Endodermal cell (in vitro differentiated cells): ENCODE measurements at regions not wholly inside any gene's neighbourhood (a gene's known extent, or its start where the extent isn't known, plus 50 kb on each side); places are given as distances from the start of the nearest gene placed in this dataset.
A peak's percentile ranks its signal among the peaks of the same experiment; 100 is the strongest.

ENCODE experiments used
- DNase-seq: peaks from one replicate; pipeline ENCODE4 v3.0.0-alpha.2; 2017
- H3K27ac ChIP-seq: 2 replicates; pipeline ENCODE4 v1.5.1; 2013; ENCODE audit warnings: mild to moderate bottlenecking, low read depth, low read length, moderate library complexity
- H3K27me3 ChIP-seq: 2 replicates; pipeline ENCODE4 v1.6.1; 2013; ENCODE audit warnings: mild to moderate bottlenecking, low read length, moderate library complexity; ENCODE audit not compliant: insufficient read depth, control insufficient read depth, poor library complexity, severe bottlenecking
- H3K36me3 ChIP-seq: 2 replicates; pipeline ENCODE4 v1.7.0; 2013; ENCODE audit warnings: mild to moderate bottlenecking, low read length, moderate library complexity; ENCODE audit not compliant: control insufficient read depth, insufficient read depth
- H3K4me1 ChIP-seq: one replicate; pipeline ENCODE4 v1.7.0; 2013; ENCODE audit warnings: low read length; ENCODE audit not compliant: control insufficient read depth, insufficient read depth
- H3K4me3 ChIP-seq: 2 replicates; pipeline ENCODE4 v1.5.1; 2013; ENCODE audit warnings: mild to moderate bottlenecking, low read length, moderate library complexity
- H3K9ac ChIP-seq: 2 replicates; pipeline ENCODE4 v1.6.1; 2013; ENCODE audit warnings: mild to moderate bottlenecking, low read length, moderate library complexity; ENCODE audit not compliant: poor library complexity, severe bottlenecking; ENCODE audit errors: extremely low read depth
- H3K9me3 ChIP-seq: 2 replicates; pipeline ENCODE4 v1.6.1; 2013; ENCODE audit warnings: mild to moderate bottlenecking, low read length, moderate library complexity; ENCODE audit not compliant: control insufficient read depth
- H3K27ac Mint-ChIP-seq: 2 replicates; pipeline ENCODE4 v1.8.0; 2020; ENCODE audit warnings: mixed read lengths
- H3K27me3 Mint-ChIP-seq: 2 replicates; pipeline ENCODE4 v1.8.0; 2021; ENCODE audit warnings: mild to moderate bottlenecking, mixed read lengths; ENCODE audit not compliant: insufficient read depth
- H3K36me3 Mint-ChIP-seq: 2 replicates; pipeline ENCODE4 v1.8.0; 2020; ENCODE audit warnings: low read depth, mixed read lengths
- H3K4me1 Mint-ChIP-seq: 2 replicates; pipeline ENCODE4 v1.8.0; 2020; ENCODE audit warnings: mixed read lengths
- H3K4me3 Mint-ChIP-seq: 2 replicates; pipeline ENCODE4 v1.8.0; 2020; ENCODE audit warnings: mild to moderate bottlenecking, moderate library complexity, mixed read lengths
- H3K9me3 Mint-ChIP-seq: 2 replicates; pipeline ENCODE4 v1.8.0; 2020; ENCODE audit warnings: mild to moderate bottlenecking, mixed read lengths
- WGBS, 2 experiments: methylation state at CpG; one replicate each; pipeline versions ENCODE4 v1.1.5 to v1.1.7; 2013; ENCODE audit warnings: missing lambda C conversion rate in 2 of 2, mixed read lengths in 1 of 2; ENCODE audit not compliant: insufficient coverage in 1 of 2, insufficient read length in 1 of 2; 5-methylcytosine and 5-hydroxymethylcytosine counted together
- TF ChIP-seq, protein P1 (sequence below): fragments of 200-600 bp; sonication (generic); conservative IDR thresholded peaks from 2 replicates; pipeline ENCODE4 v1.5.0; 2021; ENCODE audit warnings: antibody characterized with exemption, mild to moderate bottlenecking

DNA sequence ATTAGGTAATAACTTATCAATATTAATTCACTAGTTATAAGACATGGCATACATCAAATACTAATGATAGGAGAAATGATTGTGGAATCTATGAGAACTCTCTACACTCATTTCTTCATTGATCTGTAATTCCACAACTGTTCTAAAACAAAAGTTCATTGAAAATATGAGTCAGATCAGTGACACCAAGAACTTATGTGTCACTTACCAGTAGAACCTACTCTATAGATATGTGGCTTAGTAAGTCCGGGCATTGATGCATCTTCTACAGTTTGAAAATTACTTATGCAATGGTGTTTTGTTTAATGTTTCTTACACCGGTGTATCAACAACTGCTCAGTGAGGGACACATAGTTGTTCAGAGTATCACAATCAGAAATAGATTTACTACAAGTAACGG lies 520.3 kb downstream of the ARAP2 start:
- no peaks in the 10 kb centered on the region for H3K36me3 ChIP-seq
- TF ChIP-seq, protein P1, sequence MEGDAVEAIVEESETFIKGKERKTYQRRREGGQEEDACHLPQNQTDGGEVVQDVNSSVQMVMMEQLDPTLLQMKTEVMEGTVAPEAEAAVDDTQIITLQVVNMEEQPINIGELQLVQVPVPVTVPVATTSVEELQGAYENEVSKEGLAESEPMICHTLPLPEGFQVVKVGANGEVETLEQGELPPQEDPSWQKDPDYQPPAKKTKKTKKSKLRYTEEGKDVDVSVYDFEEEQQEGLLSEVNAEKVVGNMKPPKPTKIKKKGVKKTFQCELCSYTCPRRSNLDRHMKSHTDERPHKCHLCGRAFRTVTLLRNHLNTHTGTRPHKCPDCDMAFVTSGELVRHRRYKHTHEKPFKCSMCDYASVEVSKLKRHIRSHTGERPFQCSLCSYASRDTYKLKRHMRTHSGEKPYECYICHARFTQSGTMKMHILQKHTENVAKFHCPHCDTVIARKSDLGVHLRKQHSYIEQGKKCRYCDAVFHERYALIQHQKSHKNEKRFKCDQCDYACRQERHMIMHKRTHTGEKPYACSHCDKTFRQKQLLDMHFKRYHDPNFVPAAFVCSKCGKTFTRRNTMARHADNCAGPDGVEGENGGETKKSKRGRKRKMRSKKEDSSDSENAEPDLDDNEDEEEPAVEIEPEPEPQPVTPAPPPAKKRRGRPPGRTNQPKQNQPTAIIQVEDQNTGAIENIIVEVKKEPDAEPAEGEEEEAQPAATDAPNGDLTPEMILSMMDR = no peak
- H3K4me1 ChIP-seq = no peaks in the 10 kb centered on the region
- Mint-ChIP-seq H3K36me3 (no peaks in the 10 kb centered on the region), H3K27me3 (no peaks in the 10 kb centered on the region), H3K27ac (no peak overlapping the region), H3K9me3 (no peaks in the 10 kb centered on the region), H3K4me3 (no peak overlapping the region), H3K4me1 (no peaks in the 10 kb centered on the region)
- H3K4me3 ChIP-seq = no peak overlapping the region
- no peak for DNase-seq
- no peak overlapping the region for H3K9ac ChIP-seq
- H3K27me3 ChIP-seq = no peaks in the 10 kb centered on the region
- no peak overlapping the region for H3K27ac ChIP-seq
- no peaks in the 10 kb centered on the region for H3K9me3 ChIP-seq
- WGBS, 2 experiments = 95 to 100% methylated on average over 2 to 3 of the region's 3 CpGs

DNA sequence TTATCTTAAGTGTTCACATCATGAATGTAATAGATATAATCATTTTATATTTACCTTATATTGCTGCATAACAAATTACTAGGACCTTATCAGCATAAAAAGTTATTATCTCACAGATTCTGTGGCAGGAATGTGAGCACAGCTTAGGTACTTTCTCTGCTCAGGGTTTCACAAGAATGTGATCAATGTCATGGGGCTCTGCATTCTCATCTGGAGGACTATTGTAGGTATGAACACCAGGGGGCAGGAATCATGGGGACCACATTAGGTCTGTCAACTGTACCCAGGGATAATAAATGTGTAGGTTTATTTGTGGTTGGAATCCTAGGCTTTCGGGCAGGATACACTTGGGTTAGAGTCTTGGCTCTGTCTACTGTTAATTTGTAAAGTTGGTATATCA lies 519.2 kb downstream of the ARAP2 start:
- Histone ChIP-seq H3K27me3 (no peaks in the 10 kb centered on the region), H3K4me1 (no peaks in the 10 kb centered on the region), H3K9ac (no peak overlapping the region), H3K4me3 (no peak overlapping the region), H3K27ac (no peak overlapping the region), H3K36me3 (no peaks in the 10 kb centered on the region), H3K9me3 (no peaks in the 10 kb centered on the region)
- Mint-ChIP-seq H3K4me3 (no peak overlapping the region), H3K9me3 (no peaks in the 10 kb centered on the region), H3K27me3 (no peaks in the 10 kb centered on the region), H3K36me3 (no peaks in the 10 kb centered on the region), H3K27ac (no peak overlapping the region), H3K4me1 (no peaks in the 10 kb centered on the region)
- peak; percentile 49 for DNase-seq
- 73% methylated on average over 1 of the region's 1 CpG; no CpG with 5 or more reads in 1 of the 2 experiments for WGBS, 2 experiments
- TF ChIP-seq, protein P1 = peak; percentile 76

DNA sequence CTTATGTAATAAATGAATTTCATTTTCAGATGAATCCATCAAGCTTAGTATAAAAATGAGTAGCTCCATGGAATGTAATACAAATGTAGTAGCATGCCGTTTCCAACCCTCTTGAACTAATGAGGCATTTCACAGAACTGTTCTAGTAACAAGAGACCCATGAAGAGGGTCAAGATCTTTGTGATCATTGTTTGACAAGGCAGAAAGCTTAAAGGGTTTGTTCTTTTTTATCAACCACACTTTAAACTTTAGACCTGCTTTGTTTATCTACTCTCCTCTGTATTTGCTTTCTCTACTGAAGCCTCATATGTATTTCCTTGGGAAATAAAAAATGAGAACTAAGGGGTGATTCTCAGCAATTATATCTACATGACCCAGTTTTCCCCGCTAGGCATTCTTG lies 513.9 kb downstream of the ARAP2 start:
- H3K9ac ChIP-seq = no peak overlapping the region
- H3K4me1 ChIP-seq = peaks cover 2% of the 10 kb centered on the region
- peaks cover 7% of the 10 kb centered on the region for H3K4me1 Mint-ChIP-seq
- no peak overlapping the region for H3K27ac Mint-ChIP-seq
- H3K27me3 ChIP-seq = no peaks in the 10 kb centered on the region
- TF ChIP-seq, protein P1 = no peak
- no peaks in the 10 kb centered on the region for H3K9me3 Mint-ChIP-seq
- no peak overlapping the region for H3K4me3 Mint-ChIP-seq
- no peak overlapping the region for H3K27ac ChIP-seq
- H3K36me3 Mint-ChIP-seq = no peaks in the 10 kb centered on the region
- no peaks in the 10 kb centered on the region for H3K36me3 ChIP-seq
- no peak overlapping the region for H3K4me3 ChIP-seq
- DNase-seq = no peak
- no peaks in the 10 kb centered on the region for H3K9me3 ChIP-seq
- no peaks in the 10 kb centered on the region for H3K27me3 Mint-ChIP-seq
- 85% methylated on average over 2 of the region's 2 CpGs; no CpG with 5 or more reads in 1 of the 2 experiments for WGBS, 2 experiments
